Amniotic epithelial cell (primary cell): ENCODE measurements at regions not wholly inside any gene's neighbourhood (a gene's known extent, or its start where the extent isn't known, plus 50 kb on each side); places are given as distances from the start of the nearest gene placed in this dataset.
"Not testable (repeated sequence)": the region's sequence is repeated elsewhere in the genome, so short reads cannot be mapped to it uniquely, and the experiment has no call there.

ENCODE experiments used
- DNase-seq: peaks from one replicate; pipeline ENCODE4 v3.0.0-alpha.2; 2010; ENCODE audit warnings: low read depth

- no peak for DNase-seq
Measured at GRCh38 chr16:51851111-51851510, 695.8 kb downstream of the TOX3 start.

- no peak for DNase-seq
Measured at GRCh38 chr16:51849715-51850114, 697.2 kb downstream of the TOX3 start.

- DNase-seq, result no peak
Measured at GRCh38 chr16:51845586-51846305, 694.7 kb upstream of the SALL1 start.

- DNase-seq, result peak; percentile 61
Measured at GRCh38 chr16:51839727-51840462, 688.8 kb upstream of the SALL1 start.

- DNase-seq, result no peak
Measured at GRCh38 chr16:51834794-51835193, 683.7 kb upstream of the SALL1 start.

GRCh38 chr16:51834133-51834532 is 683.1 kb upstream of the SALL1 start:
- no peak for DNase-seq

- no peak for DNase-seq
Measured at GRCh38 chr16:51831595-51832367, 680.7 kb upstream of the SALL1 start.

GRCh38 chr16:51831034-51831433 is 680.0 kb upstream of the SALL1 start:
- not testable (repeated sequence) for DNase-seq

- no peak for DNase-seq
Measured at GRCh38 chr16:51825779-51826178, 674.7 kb upstream of the SALL1 start.

- DNase-seq, result no peak
Measured at GRCh38 chr16:51822471-51822870, 671.4 kb upstream of the SALL1 start.

GRCh38 chr16:51821527-51821926 is 670.5 kb upstream of the SALL1 start:
- no peak for DNase-seq

- DNase-seq, result no peak
Measured at GRCh38 chr16:51820176-51820575, 669.1 kb upstream of the SALL1 start.

- peak; percentile 46 for DNase-seq
Measured at GRCh38 chr16:51818342-51818944, 667.4 kb upstream of the SALL1 start.

- DNase-seq, result peak; percentile 68
Measured at GRCh38 chr16:51816929-51817328, 665.9 kb upstream of the SALL1 start.

GRCh38 chr16:51815523-51815922 is 664.5 kb upstream of the SALL1 start:
- DNase-seq, result peak; percentile 63

GRCh38 chr16:51814617-51815016 is 663.5 kb upstream of the SALL1 start:
- no peak for DNase-seq

- DNase-seq, result no peak
Measured at GRCh38 chr16:51813609-51814008, 662.5 kb upstream of the SALL1 start.

GRCh38 chr16:51812945-51813344 is 661.9 kb upstream of the SALL1 start:
- no peak for DNase-seq

- peak; percentile 43 for DNase-seq
Measured at GRCh38 chr16:51807551-51807950, 656.5 kb upstream of the SALL1 start.

GRCh38 chr16:51801635-51802034 is 650.6 kb upstream of the SALL1 start:
- DNase-seq, result no peak

GRCh38 chr16:51797669-51798259 is 646.7 kb upstream of the SALL1 start:
- peak; percentile 37 for DNase-seq

GRCh38 chr16:51779240-51779639 is 628.2 kb upstream of the SALL1 start:
- no peak for DNase-seq
